HG02981 (cell line): ENCODE measurements at regions not wholly inside any gene's neighbourhood (a gene's known extent, or its start where the extent isn't known, plus 50 kb on each side); places are given as distances from the start of the nearest gene placed in this dataset.
"Not testable (repeated sequence)": the region's sequence is repeated elsewhere in the genome, so short reads cannot be mapped to it uniquely, and the experiment has no call there.

Experiments used
- ATAC-seq: cut with Tn5 transposase; IDR thresholded peaks from one replicate; pipeline ENCODE4 v1.9.1; 2021; ENCODE audit warnings: mild to moderate bottlenecking, moderate library complexity; ENCODE audit not compliant: unreplicated experiment

DNA sequence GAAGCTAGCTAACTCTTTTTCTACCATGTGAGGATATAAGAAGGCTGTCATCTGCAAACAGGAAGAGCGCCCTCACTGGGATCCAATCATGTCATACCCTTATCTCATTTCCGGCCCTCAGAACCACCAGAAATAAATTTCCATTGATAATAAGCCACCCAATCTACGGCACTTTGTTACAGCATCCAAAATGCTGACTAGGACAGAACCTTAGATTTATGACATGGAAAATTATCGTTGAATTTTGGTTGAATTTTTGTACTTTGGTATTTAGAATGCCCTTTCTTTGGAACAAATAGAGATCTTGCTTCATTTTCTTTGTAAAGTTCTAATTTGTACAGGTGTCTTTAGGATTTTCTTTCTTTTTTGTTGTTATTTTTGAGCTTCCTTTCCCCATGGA lies 53.3 kb upstream of the CYLC2 start:
- ATAC-seq = no peak

DNA sequence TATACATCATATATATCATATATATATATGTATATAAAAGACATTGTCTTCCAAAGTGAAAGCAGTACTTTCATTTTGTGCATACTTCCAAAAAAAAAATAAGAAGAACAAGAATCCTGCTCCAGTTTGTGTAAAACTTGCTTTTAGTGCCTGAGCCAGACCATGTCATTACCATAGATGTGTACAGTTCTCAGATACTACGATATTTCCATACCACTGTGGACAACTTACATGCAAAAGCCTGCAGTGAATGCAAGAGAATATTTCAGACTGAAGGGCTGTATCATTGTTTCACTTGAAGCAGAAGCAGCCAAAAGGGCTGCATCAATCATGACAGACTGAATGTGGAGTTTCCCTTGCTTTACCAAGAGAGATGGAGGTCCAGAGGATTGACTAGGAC lies 72.6 kb upstream of the CYLC2 start:
- ATAC-seq = no peak

DNA sequence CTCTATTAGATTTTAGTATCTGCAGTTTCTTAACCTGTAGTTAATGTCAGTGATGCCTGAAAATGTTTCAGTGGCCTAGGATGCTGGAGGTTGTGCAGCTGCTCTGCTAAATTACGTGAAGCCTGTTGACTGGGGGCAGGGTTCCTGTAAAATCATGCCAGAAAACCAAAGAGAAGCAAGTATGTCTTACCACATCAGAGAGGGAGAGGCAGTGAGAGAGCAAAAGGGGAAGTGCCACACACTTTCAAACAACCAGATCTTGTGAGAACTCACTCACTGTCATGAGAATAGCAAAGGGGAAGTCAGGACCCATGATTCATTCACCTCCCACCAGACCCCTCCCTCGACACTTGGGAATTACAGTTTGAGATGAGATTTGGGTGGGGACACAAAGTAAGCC lies 83.9 kb upstream of the CYLC2 start:
- ATAC-seq = peak; percentile 46

DNA sequence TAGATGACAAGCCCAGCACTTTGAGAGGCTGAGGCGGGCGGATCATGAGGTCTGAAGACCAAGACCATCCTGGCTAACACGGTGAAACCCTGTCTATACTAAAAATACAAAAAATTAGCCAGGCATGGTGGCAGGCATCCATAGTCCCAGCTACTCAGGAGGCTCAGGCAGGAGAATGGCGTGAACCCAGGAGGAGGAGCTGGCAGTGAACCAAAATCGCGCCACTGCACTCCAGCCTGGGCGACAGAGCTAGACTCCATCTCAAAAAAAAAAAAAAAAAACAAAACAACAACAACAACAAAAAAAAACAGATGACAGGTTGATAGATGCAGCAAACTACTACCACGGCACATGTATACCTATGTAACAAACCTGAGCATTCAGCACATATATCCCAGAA lies 89.3 kb upstream of the CYLC2 start:
- not testable (repeated sequence) for ATAC-seq

DNA sequence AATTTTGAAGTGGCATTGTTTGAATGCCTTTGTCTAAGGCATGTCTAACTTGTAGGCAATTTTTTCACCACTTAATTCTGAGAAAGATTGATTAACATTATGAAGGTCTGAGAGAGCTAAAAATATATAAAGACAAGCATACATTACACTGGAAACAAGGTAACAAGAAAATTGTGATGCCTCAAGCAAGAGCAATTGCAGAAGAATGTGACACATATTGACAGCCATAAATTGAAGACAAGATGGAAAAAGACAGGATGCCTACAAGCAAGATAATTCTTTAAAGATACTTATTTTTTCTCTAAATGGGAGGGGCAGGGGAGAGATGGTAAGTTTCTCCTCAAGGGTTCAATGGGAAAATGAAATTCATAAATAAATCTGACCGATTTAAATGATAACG lies 103.1 kb upstream of the CYLC2 start:
- ATAC-seq = no peak

DNA sequence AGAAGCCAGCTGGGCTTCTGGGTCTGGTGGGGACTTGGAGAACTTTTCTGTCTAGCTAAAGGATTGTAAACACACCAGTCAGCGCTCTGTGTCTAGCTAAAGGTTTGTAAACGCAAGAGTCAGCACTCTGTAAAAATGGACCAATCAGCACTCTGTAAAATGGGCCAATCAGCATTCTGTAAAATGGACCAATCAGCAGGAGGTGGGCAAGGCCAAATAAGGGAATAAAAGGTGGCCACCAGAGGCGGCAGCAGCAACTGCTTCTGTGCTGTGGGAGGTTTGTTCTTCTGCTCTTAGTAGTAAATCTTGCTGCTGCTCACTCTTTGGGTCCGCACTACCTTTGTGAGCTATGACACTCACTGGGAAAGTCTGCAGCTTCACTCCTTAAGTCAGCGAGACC lies 106.4 kb upstream of the CYLC2 start:
- not testable (repeated sequence) for ATAC-seq

DNA sequence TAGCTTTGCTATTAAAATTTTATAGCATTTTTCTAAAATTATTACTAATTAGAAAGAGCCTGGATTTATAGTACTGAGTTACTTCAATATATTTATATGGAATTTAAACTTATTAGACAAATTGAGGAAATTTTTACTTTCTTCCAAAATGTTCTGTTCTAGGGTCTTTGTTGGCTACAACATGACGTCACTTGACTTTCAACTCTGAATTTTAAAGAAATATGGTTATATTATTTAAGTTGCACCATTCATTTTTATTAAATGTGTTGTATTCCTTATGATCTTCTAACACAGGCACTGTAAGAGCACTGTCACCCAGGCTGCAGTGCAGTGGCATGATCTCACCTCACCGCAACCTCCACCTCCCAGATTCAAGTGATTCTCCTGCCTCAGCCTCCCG lies 119.4 kb upstream of the CYLC2 start:
- no peak for ATAC-seq

DNA sequence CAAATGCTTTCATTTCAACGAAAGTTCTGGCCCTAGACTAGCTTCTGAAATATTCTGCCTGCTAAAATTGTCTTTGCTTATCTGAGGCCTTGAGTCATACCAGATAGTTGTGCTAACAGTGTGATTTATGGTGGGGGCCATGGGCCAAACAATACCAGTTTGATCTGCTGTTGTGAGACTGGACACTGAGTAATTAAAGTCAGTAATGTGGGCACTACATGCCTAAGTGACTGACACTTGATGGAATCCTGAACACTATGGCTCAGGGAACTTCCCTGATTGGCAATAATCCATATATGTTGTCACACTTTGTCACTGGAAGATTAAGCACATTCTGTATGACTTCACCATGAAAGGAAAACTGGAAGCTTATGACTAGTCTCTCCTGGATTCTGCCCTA lies 127.6 kb upstream of the CYLC2 start:
- no peak for ATAC-seq

DNA sequence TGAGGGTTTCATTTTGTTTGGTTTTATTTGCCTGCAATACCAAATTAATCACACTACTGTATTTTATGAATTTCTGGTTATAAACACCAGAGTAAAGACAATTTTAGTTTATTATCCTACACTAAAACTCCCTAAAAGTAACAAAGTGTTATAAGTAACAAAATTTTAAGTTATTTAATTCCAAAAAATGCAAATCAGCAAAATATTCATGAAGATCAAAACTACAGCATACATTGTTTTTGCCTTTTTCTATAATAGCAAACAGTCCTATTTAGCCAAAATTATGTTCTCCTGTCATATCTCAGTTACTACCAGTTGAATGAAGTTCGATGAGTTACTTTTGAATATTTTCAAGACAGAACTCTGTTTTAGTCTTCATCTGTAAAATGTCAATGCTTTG lies 132.7 kb upstream of the CYLC2 start:
- no peak for ATAC-seq

DNA sequence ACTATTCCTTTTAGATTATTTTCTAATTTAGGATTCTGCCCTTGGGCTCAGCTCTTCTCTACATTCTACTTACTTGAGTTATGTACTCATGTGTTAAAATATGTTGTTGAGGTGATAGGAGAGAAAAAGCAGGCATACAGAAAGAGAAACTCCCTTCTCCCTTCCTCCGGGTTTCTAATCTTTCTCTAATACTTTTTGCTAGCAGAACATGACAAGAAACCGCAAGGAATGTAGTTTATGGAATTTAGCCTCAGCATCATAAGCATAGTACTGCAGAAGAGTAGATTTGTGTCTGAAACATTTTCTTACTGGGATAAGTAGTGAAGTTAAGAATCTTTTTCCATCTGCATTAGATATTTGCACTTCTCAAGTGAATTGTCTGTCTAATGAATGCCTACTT lies 139.5 kb upstream of the CYLC2 start:
- ATAC-seq = no peak

DNA sequence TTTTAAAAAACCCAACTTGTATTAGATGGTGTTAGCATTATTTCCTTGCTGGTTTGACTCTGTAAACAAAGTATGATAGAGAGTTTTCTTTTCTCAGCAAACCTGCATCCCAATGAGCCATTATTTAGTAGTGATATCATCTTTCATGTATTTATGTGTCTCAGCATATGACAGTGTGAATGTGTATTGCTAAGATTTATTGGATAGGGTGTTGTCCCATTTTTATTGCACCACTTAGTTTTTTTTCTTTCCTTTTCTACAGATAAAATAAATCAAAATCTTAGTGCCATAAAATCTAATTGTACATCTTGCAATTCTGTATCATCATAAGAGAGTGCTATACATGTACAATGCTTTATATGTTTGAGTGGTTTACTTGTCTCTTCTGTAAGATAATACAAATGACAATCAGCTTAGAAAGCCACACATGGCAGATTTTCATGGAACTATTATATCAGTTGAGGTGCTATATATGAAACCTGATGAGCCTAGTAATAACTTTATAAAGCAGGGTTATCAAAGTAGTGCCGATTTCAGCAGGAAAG lies 149.2 kb upstream of the CYLC2 start:
- no peak for ATAC-seq

DNA sequence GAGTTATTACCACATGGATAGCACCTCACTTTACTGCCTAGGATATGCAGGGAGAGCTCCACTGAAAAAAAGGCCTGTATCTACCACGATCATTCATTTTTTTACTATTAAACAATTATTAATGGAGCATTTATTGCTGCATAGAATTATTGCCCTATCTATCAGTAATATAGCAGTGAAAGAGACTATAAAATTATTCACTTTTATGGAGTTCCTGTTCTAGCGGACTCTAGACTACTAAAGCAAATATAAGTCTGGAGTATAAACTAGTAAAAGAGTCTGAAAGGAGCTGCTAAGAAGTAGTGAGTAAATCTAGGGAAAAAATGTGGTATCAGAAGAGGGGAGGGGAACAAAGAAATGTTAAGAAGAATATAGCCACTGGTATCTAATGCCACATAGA lies 150.4 kb upstream of the CYLC2 start:
- no peak for ATAC-seq

DNA sequence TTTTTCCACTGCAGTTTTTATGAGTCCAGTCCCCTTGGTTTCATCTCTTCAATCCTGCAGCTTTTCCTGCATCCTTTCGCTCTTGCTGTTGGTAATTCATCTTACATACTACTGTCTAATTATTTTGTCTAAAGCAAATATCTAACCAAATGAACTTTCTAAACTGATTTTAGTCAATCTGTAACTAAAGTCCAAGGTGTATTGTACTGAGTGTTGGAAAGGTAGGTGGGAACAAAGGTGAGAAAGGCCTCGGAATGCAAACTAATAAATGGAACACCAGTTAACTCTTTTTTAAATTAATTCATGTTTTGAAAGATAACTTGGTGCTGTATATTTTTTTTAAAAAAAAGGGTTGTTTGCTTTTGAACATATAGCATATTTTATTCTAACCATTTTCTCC lies 152.7 kb upstream of the CYLC2 start:
- ATAC-seq = no peak

DNA sequence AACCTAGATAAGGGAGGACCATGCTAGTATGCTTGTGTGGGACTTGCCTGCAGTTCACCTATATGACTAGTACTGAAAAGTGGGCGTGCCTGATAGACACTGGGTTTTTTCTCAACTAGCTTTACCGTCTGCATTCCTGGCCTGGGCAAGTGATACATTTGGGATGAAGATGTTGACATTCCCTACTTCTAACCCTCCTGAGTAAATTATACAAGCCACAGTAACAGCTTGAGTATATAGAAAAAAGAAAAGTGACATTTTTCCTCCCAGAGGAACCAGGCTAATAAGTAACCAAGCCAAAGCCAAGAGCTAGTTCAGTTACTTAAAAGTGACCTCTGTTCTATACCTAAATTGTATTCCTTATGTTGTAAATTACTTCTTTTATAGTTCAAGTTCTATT lies 153.8 kb upstream of the CYLC2 start:
- no peak for ATAC-seq

DNA sequence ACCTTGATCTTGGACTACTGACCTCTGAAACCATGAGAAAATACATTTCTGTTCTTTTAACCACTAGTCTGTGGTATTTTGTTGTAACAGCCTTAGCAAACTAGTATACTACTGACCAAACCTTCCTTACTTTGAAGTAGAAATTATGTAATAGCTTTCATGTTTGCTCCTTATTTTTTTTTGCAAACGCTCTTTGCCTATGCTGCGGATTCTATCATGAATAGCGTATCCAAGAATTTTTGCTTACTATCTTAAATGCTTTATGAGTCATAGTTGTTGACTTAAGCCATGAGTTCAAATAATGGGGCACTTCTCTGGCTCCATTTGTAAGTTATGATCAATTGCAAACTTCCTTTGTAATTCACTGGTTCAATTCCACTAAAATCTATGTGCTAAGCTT lies 154.8 kb upstream of the CYLC2 start:
- no peak for ATAC-seq

DNA sequence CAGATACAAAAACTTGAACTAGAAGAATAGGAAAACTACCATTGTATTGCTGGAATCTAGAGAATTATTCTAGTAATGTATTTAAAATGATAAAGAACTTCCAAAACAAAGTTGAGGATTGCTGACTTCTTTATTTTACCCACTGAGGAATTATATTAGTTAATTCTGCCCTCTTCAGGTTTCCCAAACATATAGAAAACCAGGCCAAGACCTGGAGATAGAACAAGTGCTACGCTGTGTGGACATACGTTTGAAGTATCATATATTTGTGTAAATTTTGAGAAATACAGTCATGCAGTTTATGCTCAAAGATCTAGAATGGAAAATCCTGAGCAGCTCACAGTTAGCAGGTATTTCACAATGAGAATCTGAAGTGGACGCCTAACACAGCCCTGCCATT lies 162.3 kb upstream of the CYLC2 start:
- no peak for ATAC-seq

DNA sequence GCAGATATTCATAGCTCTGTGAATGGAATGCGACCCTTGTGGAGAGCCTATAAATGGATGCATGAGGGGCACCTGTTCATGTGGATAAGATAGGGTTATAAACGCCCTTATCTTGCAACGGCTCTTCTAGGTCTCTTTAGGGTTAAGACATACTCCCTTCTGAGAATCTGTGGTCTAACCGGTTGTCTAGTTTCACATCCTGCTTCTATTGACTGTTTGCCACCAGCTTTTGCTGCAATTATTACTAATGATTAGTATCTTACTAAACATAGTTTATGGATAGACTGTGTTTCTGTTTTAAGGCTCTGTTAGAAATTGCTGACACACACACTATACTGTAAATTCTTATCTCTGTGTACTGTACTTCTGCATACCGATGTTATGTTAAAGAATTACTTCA lies 198.9 kb upstream of the CYLC2 start:
- ATAC-seq = no peak

DNA sequence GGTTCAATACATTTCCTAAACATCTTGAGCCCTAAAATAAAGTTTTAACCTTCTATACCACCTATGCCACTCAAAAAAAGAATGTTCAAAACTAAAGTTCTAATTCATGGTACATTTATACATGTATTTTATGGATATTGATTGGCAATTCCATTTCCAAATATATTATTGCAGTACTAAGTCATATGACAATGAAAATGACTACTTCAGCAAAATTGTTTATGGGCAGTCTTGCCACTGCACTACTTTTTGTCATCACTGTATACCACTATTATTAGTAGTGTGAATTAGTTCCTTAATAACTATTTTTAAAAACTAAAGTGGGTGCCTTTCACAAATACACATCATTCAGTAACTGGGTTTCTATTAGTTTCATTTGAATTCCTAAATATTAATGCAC lies 199.6 kb upstream of the CYLC2 start:
- ATAC-seq = no peak

DNA sequence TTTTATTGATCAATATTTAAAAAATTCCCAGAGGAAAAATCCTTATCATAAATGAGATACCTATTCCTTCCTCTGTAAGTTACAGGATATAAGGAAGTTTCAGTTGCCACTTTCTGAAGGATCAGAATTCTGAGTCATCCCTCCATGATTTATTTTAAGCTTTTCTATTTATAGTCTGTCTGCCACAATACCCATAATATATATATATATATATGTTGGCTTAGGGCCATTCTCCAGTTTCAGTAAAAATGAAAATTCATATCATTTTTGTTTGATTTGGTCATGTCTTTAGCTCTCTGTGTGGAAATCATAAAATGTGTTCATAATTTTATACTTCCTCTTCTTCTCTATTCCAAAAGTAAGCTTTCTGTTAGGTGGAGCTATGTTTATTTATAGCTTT lies 215.8 kb upstream of the CYLC2 start:
- no peak for ATAC-seq

DNA sequence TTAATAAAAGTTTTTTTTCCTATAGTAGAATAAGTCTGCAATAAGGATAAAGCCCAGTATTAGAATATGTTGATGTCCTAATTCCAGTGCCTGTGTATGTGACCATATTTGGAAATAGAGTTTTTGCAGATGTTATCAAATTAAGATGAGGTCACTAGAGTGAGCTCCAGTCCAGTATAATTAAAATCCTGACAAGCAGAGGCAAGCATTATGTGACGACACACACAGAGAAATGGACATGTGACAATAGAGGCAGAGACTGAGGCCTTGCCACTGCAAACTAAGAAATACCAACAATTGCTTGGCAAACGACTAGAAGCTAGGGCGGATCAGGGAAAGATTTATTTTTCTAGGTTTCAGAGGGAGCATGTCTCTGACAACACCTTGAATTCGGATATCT lies 216.4 kb upstream of the CYLC2 start:
- no peak for ATAC-seq

DNA sequence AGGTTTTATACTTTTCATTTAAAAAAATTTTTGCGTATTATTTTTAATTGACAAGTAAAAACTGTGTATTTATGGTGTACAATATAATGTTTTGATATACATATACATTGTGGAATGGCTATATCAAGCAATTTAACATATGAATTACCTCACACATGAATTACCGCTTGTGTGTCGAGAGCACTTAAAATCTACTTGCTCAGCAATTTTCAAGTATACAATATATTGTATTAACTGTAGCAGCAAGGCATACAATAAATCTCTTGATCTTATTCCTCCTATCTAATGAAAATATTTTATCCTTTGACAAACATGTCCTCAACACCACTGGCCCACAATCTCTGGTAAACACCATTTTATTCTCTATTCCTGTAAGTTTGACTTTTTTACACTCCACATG lies 224.4 kb upstream of the CYLC2 start:
- no peak for ATAC-seq

DNA sequence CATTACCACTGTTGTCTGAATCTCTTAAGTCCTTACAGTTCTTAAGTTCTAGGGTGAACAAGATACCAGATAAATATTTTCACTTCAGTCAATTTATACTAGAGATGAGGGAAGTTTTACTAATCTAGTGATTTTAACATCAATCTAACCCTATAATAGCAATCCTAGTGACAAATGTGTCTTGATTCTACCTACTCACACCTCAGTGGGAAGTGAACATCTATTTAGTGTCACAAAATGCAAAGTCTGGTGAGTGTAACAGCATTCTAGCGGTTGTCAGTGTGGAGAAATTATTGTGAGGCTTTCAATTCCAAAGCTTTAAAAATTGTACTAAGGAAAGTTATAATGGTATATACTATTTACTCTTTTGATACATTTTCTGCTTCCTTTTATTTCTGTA lies 225.8 kb upstream of the CYLC2 start:
- ATAC-seq = no peak

DNA sequence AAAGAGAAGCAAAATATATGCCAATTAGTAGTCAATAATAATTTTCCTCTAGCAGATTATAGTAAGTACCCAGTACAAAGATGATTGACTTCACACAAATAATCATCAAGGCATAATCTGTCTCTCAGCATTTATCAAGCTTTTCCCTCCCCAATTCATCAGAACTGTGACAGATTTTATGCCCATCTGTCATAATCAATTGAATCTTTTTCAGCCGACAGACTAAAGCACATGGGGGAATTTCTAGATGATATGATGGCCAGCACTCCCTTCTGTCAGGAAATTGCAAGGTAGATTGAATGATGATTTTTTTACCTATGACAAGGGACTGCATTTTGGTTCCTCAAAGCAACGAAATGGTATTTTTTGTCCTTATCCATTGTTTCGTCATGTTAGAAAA lies 227.1 kb upstream of the CYLC2 start:
- no peak for ATAC-seq

DNA sequence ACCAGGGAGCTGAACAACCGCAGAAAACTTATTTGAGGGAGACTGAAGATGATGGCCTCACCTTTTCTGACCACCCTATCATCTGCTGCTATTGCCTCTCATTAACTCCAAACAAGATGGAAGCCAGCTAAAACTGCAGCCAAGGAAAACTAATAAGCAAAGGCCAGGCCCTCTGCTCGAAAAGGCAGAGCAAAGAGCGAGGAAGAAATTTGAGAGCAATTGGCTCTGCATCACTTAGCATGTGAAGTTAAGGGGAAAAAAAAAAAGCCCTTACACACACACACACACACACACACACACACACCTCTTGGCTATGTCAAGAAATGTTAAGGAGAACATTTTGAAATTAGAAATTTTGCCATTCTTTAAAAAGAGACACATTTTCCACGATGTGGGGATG lies 228.1 kb upstream of the CYLC2 start:
- no peak for ATAC-seq
